Right atrium auricular region (tissue), 2 donors: ENCODE measurements at regions not wholly inside any gene's neighbourhood (a gene's known extent, or its start where the extent isn't known, plus 50 kb on each side); places are given as distances from the start of the nearest gene placed in this dataset.
"Not testable (repeated sequence)": the region's sequence is repeated elsewhere in the genome, so short reads cannot be mapped to it uniquely, and the experiment has no call there.

ENCODE experiments used
- DNase-seq: peaks from one replicate; pipeline ENCODE4 v3.0.0-alpha.2; 2019; ENCODE audit warnings: low spot score
- H3K27ac ChIP-seq, 2 donors: fragments of 200-600 bp; sonication (generic); 1 replicate in 1 of 2; 2 replicates in 1 of 2; pipeline ENCODE4 v1.5.1; 2016 to 2019
- H3K27me3 ChIP-seq, 2 donors: fragments of 200-600 bp; sonication (generic); one replicate each; pipeline versions ENCODE4 v1.5.1 to v1.6.0; 2017 to 2019
- H3K36me3 ChIP-seq: fragments of 200-600 bp; sonication (generic); one replicate; pipeline ENCODE4 v1.5.1; 2016
- H3K4me1 ChIP-seq, 2 donors: fragments of 200-600 bp; sonication (generic); one replicate each; pipeline versions ENCODE4 v1.5.1 to v1.6.0; 2017 to 2019
- H3K4me3 ChIP-seq, 2 donors: fragments of 200-600 bp; sonication (generic); 1 replicate in 1 of 2; 2 replicates in 1 of 2; pipeline ENCODE4 v1.5.1; 2017 to 2019; ENCODE audit warnings: mild to moderate bottlenecking in 1 of 2, moderate library complexity in 1 of 2
- H3K9me3 ChIP-seq, 2 donors: fragments of 200-600 bp; sonication (generic); one replicate each; pipeline ENCODE4 v1.5.1; 2019
- CTCF ChIP-seq, 2 donors: fragments of 200-600 bp; sonication (generic); IDR thresholded peaks; one replicate each; pipeline ENCODE4 v1.5.1; 2019; ENCODE audit warnings: antibody characterized with exemption in 2 of 2

- no peak for DNase-seq
- H3K27me3 ChIP-seq, result no peaks in the 10 kb centered on the region
- H3K9me3 ChIP-seq, result peaks cover 0 to 1% of the 10 kb centered on the region in 2 donors
- H3K4me3 ChIP-seq, result no peak overlapping the region
- no peaks in the 10 kb centered on the region for H3K4me1 ChIP-seq
- H3K36me3 ChIP-seq, result no peaks in the 10 kb centered on the region
- TF ChIP-seq CTCF (IDR thresholded peaks at IDR 0.05), result no peak
- no peak overlapping the region for H3K27ac ChIP-seq
These were observed 226.0 kb downstream of the HINT1 start for GRCh38 chr5:130939059-130939458.

DNA sequence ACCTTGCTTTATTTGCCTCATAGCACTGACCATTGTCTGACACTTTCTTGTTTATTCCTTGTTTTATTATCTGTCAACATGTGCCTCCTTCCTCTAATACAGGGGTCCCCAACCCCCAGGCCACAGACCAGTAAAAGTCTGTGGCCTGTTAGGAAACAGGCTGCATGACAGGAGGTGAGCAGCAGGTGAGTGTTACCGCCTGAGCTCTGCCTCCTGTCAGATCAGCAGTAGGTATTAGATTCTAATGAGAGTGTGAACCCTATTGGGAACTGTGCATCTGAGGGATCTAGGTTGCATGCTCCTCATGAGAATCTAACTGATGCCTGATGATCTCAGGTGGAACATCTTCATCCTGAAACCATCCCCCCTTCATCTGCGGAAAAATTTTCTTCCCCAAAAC is 228.0 kb downstream of the HINT1 start:
- no peak for TF ChIP-seq CTCF (IDR thresholded peaks at IDR 0.05)
- no peaks in the 10 kb centered on the region for H3K4me1 ChIP-seq
- peaks cover 0 to 8% of the 10 kb centered on the region in 2 donors for H3K9me3 ChIP-seq
- H3K4me3 ChIP-seq, result no peak overlapping the region
- H3K36me3 ChIP-seq, result no peaks in the 10 kb centered on the region
- H3K27ac ChIP-seq, result no peak overlapping the region
- H3K27me3 ChIP-seq, result no peaks in the 10 kb centered on the region
- DNase-seq, result no peak

DNA sequence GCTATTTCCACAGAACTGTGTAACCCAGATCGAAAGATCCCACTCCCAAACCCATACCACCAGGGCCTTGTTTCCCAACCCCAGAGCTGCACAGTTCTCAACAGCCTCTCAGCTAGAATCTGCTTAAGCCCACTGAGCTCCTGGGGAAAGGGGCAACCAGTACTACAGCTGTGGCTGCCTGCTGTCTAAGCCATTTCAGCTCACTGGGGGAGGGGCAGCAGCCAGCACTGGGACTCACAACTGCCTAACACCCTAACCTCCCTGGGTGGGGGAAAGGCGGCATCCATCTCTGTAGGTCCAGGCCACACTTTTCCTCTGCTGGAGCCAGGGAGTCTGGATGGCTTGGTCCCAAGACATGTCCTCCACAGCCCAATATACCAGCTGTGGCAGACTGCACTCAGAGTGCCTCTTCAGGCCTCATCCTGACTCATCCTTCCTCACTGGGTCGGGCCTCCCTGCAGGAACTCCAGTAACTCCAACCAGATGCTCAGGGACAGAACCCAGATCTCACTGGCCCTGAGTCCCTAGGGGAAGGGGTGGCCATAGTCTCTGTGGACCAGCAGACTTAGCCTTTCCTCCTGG is 241.4 kb downstream of the HINT1 start:
- no peak for TF ChIP-seq CTCF (IDR thresholded peaks at IDR 0.05)
- no peak overlapping the region for H3K4me3 ChIP-seq
- no peaks in the 10 kb centered on the region for H3K27me3 ChIP-seq
- DNase-seq, result no peak
- no peak overlapping the region for H3K27ac ChIP-seq
- H3K4me1 ChIP-seq, result no peaks in the 10 kb centered on the region
- no peaks in the 10 kb centered on the region for H3K9me3 ChIP-seq
- no peaks in the 10 kb centered on the region for H3K36me3 ChIP-seq

DNA sequence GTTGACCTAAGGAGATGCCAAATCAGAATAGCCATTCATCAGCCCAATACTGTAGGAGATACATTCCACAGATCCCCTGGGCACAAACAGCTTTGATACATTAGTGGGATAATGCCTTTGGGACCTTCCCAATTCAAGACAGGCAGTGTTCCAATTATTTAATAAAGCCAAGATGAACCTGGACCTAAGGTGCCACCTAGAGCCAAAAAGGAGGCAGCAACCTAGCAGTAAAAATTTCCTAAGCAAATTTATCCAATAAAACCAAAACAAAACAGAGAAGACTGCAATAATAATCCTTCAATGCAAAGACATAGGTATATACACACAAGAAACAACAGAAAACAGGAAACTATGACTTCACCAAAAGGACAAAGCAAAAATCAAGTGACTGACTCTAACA is 253.0 kb downstream of the HINT1 start:
- Histone ChIP-seq H3K4me3 (no peak overlapping the region), H3K36me3 (no peaks in the 10 kb centered on the region), H3K4me1 (no peaks in the 10 kb centered on the region), H3K9me3 (peaks cover 0 to 12% of the 10 kb centered on the region in 2 donors), H3K27me3 (no peaks in the 10 kb centered on the region), H3K27ac (no peak overlapping the region)
- TF ChIP-seq CTCF (IDR thresholded peaks at IDR 0.05), result no peak
- DNase-seq, result no peak

- TF ChIP-seq CTCF (IDR thresholded peaks at IDR 0.05), result no peak
- no peaks in the 10 kb centered on the region for H3K4me1 ChIP-seq
- DNase-seq, result no peak
- peaks cover 0 to 7% of the 10 kb centered on the region in 2 donors for H3K9me3 ChIP-seq
- no peak overlapping the region for H3K27ac ChIP-seq
- H3K27me3 ChIP-seq, result no peaks in the 10 kb centered on the region
- H3K36me3 ChIP-seq, result no peaks in the 10 kb centered on the region
- no peak overlapping the region for H3K4me3 ChIP-seq
These were observed 256.9 kb downstream of the HINT1 start for GRCh38 chr5:130908186-130908585.

GRCh38 chr5:130897537-130898195 is 267.4 kb downstream of the HINT1 start:
- not testable (repeated sequence) for H3K9me3 ChIP-seq, H3K4me3 ChIP-seq, H3K36me3 ChIP-seq, DNase-seq, H3K4me1 ChIP-seq, H3K27me3 ChIP-seq, H3K27ac ChIP-seq

- H3K27me3 ChIP-seq, H3K4me3 ChIP-seq, H3K36me3 ChIP-seq, H3K27ac ChIP-seq, H3K9me3 ChIP-seq, H3K4me1 ChIP-seq, DNase-seq: not testable (repeated sequence)
These were observed 267.9 kb downstream of the HINT1 start for GRCh38 chr5:130897181-130897536.
